ENCODE measurements at regions not wholly inside any gene's neighbourhood (a gene's known extent, or its start where the extent isn't known, plus 50 kb on each side); places are given as distances from the start of the nearest gene placed in this dataset.

DNA sequence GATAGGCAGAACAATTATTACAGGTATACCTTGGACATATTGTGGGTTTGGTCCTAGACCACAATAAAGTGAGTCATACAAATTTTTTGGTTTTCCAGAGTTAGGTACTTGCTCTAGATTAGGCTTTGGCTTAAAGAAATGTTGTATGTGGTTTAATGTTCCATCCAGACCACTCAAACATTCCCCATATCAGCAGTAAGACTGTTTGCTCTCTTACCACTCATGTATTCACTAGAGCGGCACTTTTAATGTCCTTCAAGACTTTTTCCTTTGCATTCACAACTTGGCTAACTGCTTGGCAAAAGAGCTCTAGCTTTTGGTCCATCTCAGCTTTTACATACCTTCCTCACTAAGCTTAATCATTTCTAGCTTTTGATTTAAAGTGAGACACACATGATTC is 250.5 kb upstream of the SETMAR start:
- no peak for TF ChIP-seq CTCF (conservative IDR thresholded peaks at IDR 0.05; ENCODE audit: low read length)
- TF ChIP-seq EZH2phosphoT487 (IDR thresholded peaks at IDR 0.05; ENCODE audit: borderline replicate concordance, low read depth, low read length), result no peak
